ENCODE measurements at regions not wholly inside any gene's neighbourhood (a gene's known extent, or its start where the extent isn't known, plus 50 kb on each side); places are given as distances from the start of the nearest gene placed in this dataset.

DNA sequence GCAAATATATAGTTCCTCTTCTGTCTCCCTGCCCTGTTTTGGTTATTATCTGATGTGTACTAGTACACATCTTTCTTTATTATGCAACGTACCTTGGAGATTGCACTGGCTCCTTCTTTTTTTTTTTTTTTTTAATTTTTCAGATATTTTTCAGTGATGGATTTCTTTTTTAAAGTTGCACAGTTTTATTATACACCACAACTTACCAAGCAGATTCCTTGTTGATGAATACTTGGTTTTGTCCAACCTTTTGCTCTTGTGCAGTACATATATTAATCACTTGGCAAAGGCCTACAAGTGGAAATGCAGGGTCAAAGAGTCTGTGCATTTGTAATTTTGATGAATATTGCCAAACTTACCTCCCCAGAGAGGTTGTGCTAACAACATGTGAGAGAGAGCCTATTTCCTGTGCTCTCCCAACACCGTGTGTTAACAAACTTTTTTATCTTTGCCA, 50.1 kb upstream of the RNF24 start (continued):
- no peak for TF ChIP-seq EZH2phosphoT487 (IDR thresholded peaks at IDR 0.05; ENCODE audit: unreplicated experiment)
- TF ChIP-seq, protein P1, sequence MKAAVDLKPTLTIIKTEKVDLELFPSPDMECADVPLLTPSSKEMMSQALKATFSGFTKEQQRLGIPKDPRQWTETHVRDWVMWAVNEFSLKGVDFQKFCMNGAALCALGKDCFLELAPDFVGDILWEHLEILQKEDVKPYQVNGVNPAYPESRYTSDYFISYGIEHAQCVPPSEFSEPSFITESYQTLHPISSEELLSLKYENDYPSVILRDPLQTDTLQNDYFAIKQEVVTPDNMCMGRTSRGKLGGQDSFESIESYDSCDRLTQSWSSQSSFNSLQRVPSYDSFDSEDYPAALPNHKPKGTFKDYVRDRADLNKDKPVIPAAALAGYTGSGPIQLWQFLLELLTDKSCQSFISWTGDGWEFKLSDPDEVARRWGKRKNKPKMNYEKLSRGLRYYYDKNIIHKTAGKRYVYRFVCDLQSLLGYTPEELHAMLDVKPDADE (IDR thresholded peaks at IDR 0.05), result no peak
- no peak for TF ChIP-seq ZNF331 (CRISPR knock-in tag; IDR thresholded peaks at IDR 0.05; ENCODE audit: low read depth)
- no peak for TF ChIP-seq ZNF114 (CRISPR knock-in tag; IDR thresholded peaks at IDR 0.05)
- no peak for TF ChIP-seq NANOG (IDR thresholded peaks at IDR 0.05; ENCODE audit: borderline replicate concordance)
- TF ChIP-seq STAT1 (IDR thresholded peaks at IDR 0.05; ENCODE audit: unreplicated experiment), result no peak

All from GM23338 (cell line).